ENCODE measurements at regions not wholly inside any gene's neighbourhood (a gene's known extent, or its start where the extent isn't known, plus 50 kb on each side); places are given as distances from the start of the nearest gene placed in this dataset.

- Histone ChIP-seq H3K9ac (ENCODE audit: low read depth, low read length) (no peak overlapping the region), H3K27me3 (ENCODE audit: insufficient read depth, low read length) (no peaks in the 10 kb centered on the region), H3K9me3 (ENCODE audit: insufficient read depth, low read depth, low read length) (no peaks in the 10 kb centered on the region), H3K4me3 (ENCODE audit: low read length) (no peak overlapping the region), H3K36me3 (ENCODE audit: insufficient read depth, low read length) (no peaks in the 10 kb centered on the region), H3K27ac (ENCODE audit: low read depth, low read length) (no peak overlapping the region), H3K4me1 (ENCODE audit: insufficient read depth, low read length) (no peaks in the 10 kb centered on the region)
- WGBS, result 87% methylated on average over 1 of the region's 1 CpG
Measured at GRCh38 chr4:84412062-84412461, 87.0 kb downstream of the NKX6-1 start.

GRCh38 chr4:84407554-84408407, 91.3 kb downstream of the NKX6-1 start:
- Histone ChIP-seq H3K4me1 (ENCODE audit: insufficient read depth, low read length) (no peaks in the 10 kb centered on the region), H3K27me3 (ENCODE audit: insufficient read depth, low read length) (no peaks in the 10 kb centered on the region), H3K27ac (ENCODE audit: low read depth, low read length) (no peak overlapping the region), H3K9ac (ENCODE audit: low read depth, low read length) (no peak overlapping the region), H3K9me3 (ENCODE audit: insufficient read depth, low read depth, low read length) (no peaks in the 10 kb centered on the region), H3K36me3 (ENCODE audit: insufficient read depth, low read length) (no peaks in the 10 kb centered on the region), H3K4me3 (ENCODE audit: low read length) (no peak overlapping the region)
- 90% methylated on average over 5 of the region's 6 CpGs for WGBS

- Histone ChIP-seq H3K4me1 (ENCODE audit: insufficient read depth, low read length) (no peaks in the 10 kb centered on the region), H3K9ac (ENCODE audit: low read depth, low read length) (no peak overlapping the region), H3K27me3 (ENCODE audit: insufficient read depth, low read length) (no peaks in the 10 kb centered on the region), H3K4me3 (ENCODE audit: low read length) (no peak overlapping the region), H3K9me3 (ENCODE audit: insufficient read depth, low read depth, low read length) (no peaks in the 10 kb centered on the region), H3K27ac (ENCODE audit: low read depth, low read length) (no peak overlapping the region), H3K36me3 (ENCODE audit: insufficient read depth, low read length) (no peaks in the 10 kb centered on the region)
- 91% methylated on average over 3 of the region's 4 CpGs for WGBS
Measured at GRCh38 chr4:84403656-84404055, 95.4 kb downstream of the NKX6-1 start.

- no peaks in the 10 kb centered on the region for H3K27me3 ChIP-seq (ENCODE audit: insufficient read depth, low read length)
- no peaks in the 10 kb centered on the region for H3K9me3 ChIP-seq (ENCODE audit: insufficient read depth, low read depth, low read length)
- H3K27ac ChIP-seq (ENCODE audit: low read depth, low read length), result no peak overlapping the region
- H3K36me3 ChIP-seq (ENCODE audit: insufficient read depth, low read length), result no peaks in the 10 kb centered on the region
- H3K4me3 ChIP-seq (ENCODE audit: low read length), result no peak overlapping the region
- no peaks in the 10 kb centered on the region for H3K4me1 ChIP-seq (ENCODE audit: insufficient read depth, low read length)
- WGBS, result 69% methylated on average over 3 of the region's 3 CpGs
- H3K9ac ChIP-seq (ENCODE audit: low read depth, low read length), result no peak overlapping the region
Measured at GRCh38 chr4:84401701-84402306, 97.3 kb downstream of the NKX6-1 start.

- Histone ChIP-seq H3K36me3 (ENCODE audit: insufficient read depth, low read length) (no peaks in the 10 kb centered on the region), H3K9ac (ENCODE audit: low read depth, low read length) (no peak overlapping the region), H3K4me1 (ENCODE audit: insufficient read depth, low read length) (no peaks in the 10 kb centered on the region), H3K27me3 (ENCODE audit: insufficient read depth, low read length) (no peaks in the 10 kb centered on the region), H3K9me3 (ENCODE audit: insufficient read depth, low read depth, low read length) (no peaks in the 10 kb centered on the region), H3K4me3 (ENCODE audit: low read length) (no peak overlapping the region), H3K27ac (ENCODE audit: low read depth, low read length) (no peak overlapping the region)
- 89% methylated on average over 3 of the region's 3 CpGs for WGBS
Measured at GRCh38 chr4:84394386-84394785, 104.7 kb downstream of the NKX6-1 start.

GRCh38 chr4:84392951-84393590, 106.0 kb downstream of the NKX6-1 start:
- H3K27me3 ChIP-seq (ENCODE audit: insufficient read depth, low read length), result no peaks in the 10 kb centered on the region
- no peak overlapping the region for H3K4me3 ChIP-seq (ENCODE audit: low read length)
- WGBS, result 97% methylated on average over 3 of the region's 3 CpGs
- H3K9me3 ChIP-seq (ENCODE audit: insufficient read depth, low read depth, low read length), result no peaks in the 10 kb centered on the region
- H3K9ac ChIP-seq (ENCODE audit: low read depth, low read length), result no peak overlapping the region
- no peak overlapping the region for H3K27ac ChIP-seq (ENCODE audit: low read depth, low read length)
- no peaks in the 10 kb centered on the region for H3K36me3 ChIP-seq (ENCODE audit: insufficient read depth, low read length)
- peaks cover 1% of the 10 kb centered on the region; the same call in 1 of the 2 replicates for H3K4me1 ChIP-seq (ENCODE audit: insufficient read depth, low read length)

- Histone ChIP-seq H3K27ac (ENCODE audit: low read depth, low read length) (no peak overlapping the region), H3K36me3 (ENCODE audit: insufficient read depth, low read length) (no peaks in the 10 kb centered on the region), H3K27me3 (ENCODE audit: insufficient read depth, low read length) (peaks cover 12% of the 10 kb centered on the region; the same call in 1 of the 2 replicates), H3K4me1 (ENCODE audit: insufficient read depth, low read length) (peaks cover 31% of the 10 kb centered on the region), H3K9ac (ENCODE audit: low read depth, low read length) (no peak overlapping the region), H3K4me3 (ENCODE audit: low read length) (no peak overlapping the region), H3K9me3 (ENCODE audit: insufficient read depth, low read depth, low read length) (no peaks in the 10 kb centered on the region)
- 93% methylated on average over 2 of the region's 2 CpGs for WGBS
Measured at GRCh38 chr4:84389406-84389805, 109.7 kb downstream of the NKX6-1 start.

- H3K36me3 ChIP-seq (ENCODE audit: insufficient read depth, low read length), result no peaks in the 10 kb centered on the region
- H3K9me3 ChIP-seq (ENCODE audit: insufficient read depth, low read depth, low read length), result no peaks in the 10 kb centered on the region
- peaks cover 32% of the 10 kb centered on the region for H3K27me3 ChIP-seq (ENCODE audit: insufficient read depth, low read length)
- WGBS, result 4% methylated on average over 2 of the region's 2 CpGs
- H3K9ac ChIP-seq (ENCODE audit: low read depth, low read length), result no peak overlapping the region
- no peak overlapping the region; the same call in 1 of the 2 replicates for H3K4me3 ChIP-seq (ENCODE audit: low read length)
- peaks cover 62% of the 10 kb centered on the region for H3K4me1 ChIP-seq (ENCODE audit: insufficient read depth, low read length)
- H3K27ac ChIP-seq (ENCODE audit: low read depth, low read length), result peak overlapping the region; percentile 69
Measured at GRCh38 chr4:84385203-84385602, 113.9 kb downstream of the NKX6-1 start.

- Histone ChIP-seq H3K4me3 (ENCODE audit: low read length) (no peak overlapping the region), H3K27ac (ENCODE audit: low read depth, low read length) (peak overlapping the region; percentile 69; the same call in 1 of the 2 replicates), H3K27me3 (ENCODE audit: insufficient read depth, low read length) (peaks cover 36% of the 10 kb centered on the region), H3K36me3 (ENCODE audit: insufficient read depth, low read length) (no peaks in the 10 kb centered on the region), H3K9ac (ENCODE audit: low read depth, low read length) (no peak overlapping the region), H3K4me1 (ENCODE audit: insufficient read depth, low read length) (peaks cover 66% of the 10 kb centered on the region), H3K9me3 (ENCODE audit: insufficient read depth, low read depth, low read length) (no peaks in the 10 kb centered on the region)
- 44% methylated on average over 1 of the region's 1 CpG for WGBS
Measured at GRCh38 chr4:84384801-84385200, 114.3 kb downstream of the NKX6-1 start.

GRCh38 chr4:84381759-84382158, 117.3 kb downstream of the NKX6-1 start:
- peaks cover 52% of the 10 kb centered on the region for H3K27me3 ChIP-seq (ENCODE audit: insufficient read depth, low read length)
- H3K9ac ChIP-seq (ENCODE audit: low read depth, low read length), result no peak overlapping the region
- H3K27ac ChIP-seq (ENCODE audit: low read depth, low read length), result no peak overlapping the region
- peaks cover 83% of the 10 kb centered on the region for H3K4me1 ChIP-seq (ENCODE audit: insufficient read depth, low read length)
- H3K4me3 ChIP-seq (ENCODE audit: low read length), result no peak overlapping the region
- H3K9me3 ChIP-seq (ENCODE audit: insufficient read depth, low read depth, low read length), result no peaks in the 10 kb centered on the region
- H3K36me3 ChIP-seq (ENCODE audit: insufficient read depth, low read length), result no peaks in the 10 kb centered on the region

GRCh38 chr4:84379917-84380641, 119.0 kb downstream of the NKX6-1 start:
- Histone ChIP-seq H3K27ac (ENCODE audit: low read depth, low read length) (no peak overlapping the region), H3K9ac (ENCODE audit: low read depth, low read length) (no peak overlapping the region), H3K4me3 (ENCODE audit: low read length) (no peak overlapping the region; the same call in 1 of the 2 replicates), H3K9me3 (ENCODE audit: insufficient read depth, low read depth, low read length) (no peaks in the 10 kb centered on the region), H3K27me3 (ENCODE audit: insufficient read depth, low read length) (peaks cover 62% of the 10 kb centered on the region), H3K36me3 (ENCODE audit: insufficient read depth, low read length) (no peaks in the 10 kb centered on the region), H3K4me1 (ENCODE audit: insufficient read depth, low read length) (peaks cover 67% of the 10 kb centered on the region)
- WGBS, result 65% methylated on average over 13 of the region's 13 CpGs
